ENCODE measurements at regions not wholly inside any gene's neighbourhood (a gene's known extent, or its start where the extent isn't known, plus 50 kb on each side); places are given as distances from the start of the nearest gene placed in this dataset.

GRCh38 chr10:104505521-104506042, 135.5 kb upstream of the SORCS3 start:
- no peak for DNase-seq

DNA sequence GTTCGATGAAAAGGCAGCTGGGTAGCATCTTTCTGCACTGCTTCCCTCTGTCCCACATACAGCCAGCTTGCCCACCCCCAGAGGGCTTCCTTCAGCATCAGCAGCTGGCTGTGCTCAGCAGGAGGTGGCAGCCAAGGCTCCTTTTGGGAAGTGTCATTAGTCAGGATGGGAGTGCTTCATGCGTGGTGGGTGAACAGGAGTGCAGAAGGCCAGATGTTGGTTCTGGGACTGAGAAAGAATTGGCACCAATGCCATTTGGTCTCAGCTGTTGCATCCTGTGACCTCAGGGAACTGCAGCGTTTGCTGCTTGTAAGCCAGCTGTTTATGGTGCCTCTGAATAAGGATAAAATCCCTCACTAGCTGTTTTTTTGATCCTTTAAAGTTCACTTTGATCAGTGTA, 131.1 kb upstream of the SORCS3 start:
- no peak for DNase-seq

GRCh38 chr10:104510644-104511043, 130.4 kb upstream of the SORCS3 start:
- no peak for DNase-seq

DNA sequence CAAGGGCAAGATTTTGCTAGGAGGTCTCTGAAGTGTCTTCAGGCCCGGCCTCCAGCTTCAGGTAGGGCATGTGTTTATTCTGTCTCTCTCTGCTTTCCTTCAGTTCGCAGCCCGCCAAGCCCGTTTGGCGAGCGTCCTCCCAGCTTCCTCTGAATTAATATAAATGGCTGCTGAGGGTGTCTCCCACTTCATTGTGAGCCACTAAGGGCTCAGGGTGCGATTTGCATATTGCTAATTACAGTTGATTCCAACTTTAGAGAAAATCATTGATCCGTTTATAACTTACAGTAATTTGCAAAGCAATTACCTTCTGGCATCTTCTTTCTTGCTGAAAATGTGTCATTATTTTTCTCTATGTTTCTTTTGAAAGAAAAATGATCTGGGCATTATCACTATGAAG, 128.3 kb upstream of the SORCS3 start:
- DNase-seq = no peak

DNA sequence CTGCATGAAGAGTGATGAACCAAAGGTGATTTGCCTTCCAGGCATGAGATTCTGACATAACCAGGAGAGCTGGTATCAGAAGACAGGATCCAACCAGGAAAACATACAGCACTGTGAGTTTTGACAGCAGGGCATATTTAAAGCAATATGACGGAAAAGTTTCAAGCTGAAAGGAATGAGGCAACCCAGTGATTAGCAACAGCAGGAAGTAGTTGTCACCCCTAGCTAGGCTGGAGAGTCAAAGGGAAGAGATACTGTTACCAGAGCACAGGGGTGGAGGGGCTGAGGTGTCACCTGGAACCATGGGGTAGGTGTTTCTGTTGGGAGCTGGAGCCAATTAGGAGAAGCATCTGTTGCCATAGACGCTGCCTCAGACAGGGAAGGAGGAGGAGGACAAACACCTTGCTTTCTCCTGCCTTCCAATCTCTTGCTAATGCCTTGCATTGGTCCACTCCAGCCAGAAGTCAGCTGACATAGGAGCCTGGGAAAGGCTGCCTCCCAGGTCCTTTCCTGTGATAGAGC, 125.4 kb upstream of the SORCS3 start:
- no peak for DNase-seq

DNA sequence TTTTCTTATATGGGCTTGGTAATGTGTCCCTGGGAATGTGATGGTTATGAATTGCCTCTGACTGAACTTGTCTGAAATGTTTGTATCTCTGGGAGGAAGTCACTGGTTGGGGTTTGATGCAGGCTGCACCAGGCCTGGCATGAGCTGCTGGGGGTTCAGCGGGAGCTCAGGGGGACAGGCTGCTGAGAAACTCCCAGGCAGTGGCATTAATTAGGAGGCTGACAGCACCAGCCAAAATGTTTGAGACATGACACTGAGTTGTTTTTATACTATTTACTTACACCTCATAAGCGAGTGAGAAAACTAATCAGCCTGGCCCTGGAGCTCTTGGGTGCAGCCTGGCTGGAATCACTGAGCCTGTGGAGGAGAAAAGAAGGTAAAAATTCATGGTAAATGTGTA, 124.1 kb upstream of the SORCS3 start:
- no peak for DNase-seq

DNA sequence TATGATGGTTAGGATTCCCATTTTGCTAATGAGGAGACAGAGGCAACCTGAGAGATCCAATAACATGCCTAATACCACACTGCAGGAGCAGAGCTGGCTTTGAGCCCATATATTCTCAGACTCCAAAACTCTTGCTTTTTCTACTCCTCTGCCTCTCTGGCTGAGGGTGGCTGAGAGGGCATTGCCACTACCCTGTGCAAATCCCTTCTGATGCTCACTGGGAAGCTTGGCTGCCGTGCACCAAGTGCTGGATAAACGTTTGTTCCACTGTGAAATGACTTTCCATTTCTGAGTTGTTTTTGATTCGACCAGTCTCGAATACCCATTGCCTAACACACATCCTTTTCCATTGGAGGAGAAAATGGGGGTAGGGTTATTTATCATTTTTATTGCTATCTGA, 123.1 kb upstream of the SORCS3 start:
- no peak for DNase-seq

DNA sequence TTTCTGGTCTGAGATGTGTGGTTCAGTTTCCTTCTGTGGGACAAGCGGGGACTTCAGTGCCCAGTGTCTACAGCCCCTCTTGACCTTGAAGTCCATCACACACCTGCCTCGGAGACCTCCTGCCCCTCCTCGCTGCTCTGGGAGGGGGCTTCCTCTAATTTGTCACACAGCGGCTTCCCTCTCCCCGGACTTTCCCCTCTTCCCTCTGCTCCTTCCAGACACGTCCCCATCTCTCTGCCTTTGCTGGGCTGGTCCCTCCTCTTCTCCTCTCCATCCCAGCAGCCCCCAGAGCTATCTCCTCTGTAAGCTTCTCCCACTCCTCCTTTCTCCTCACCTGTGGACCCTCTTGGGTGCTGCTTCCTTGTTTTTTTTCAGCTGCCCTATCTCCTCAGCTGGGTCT, 122.2 kb upstream of the SORCS3 start:
- DNase-seq = no peak

- no peak for DNase-seq
These were observed 120.4 kb upstream of the SORCS3 start for GRCh38 chr10:104520653-104521052.

DNA sequence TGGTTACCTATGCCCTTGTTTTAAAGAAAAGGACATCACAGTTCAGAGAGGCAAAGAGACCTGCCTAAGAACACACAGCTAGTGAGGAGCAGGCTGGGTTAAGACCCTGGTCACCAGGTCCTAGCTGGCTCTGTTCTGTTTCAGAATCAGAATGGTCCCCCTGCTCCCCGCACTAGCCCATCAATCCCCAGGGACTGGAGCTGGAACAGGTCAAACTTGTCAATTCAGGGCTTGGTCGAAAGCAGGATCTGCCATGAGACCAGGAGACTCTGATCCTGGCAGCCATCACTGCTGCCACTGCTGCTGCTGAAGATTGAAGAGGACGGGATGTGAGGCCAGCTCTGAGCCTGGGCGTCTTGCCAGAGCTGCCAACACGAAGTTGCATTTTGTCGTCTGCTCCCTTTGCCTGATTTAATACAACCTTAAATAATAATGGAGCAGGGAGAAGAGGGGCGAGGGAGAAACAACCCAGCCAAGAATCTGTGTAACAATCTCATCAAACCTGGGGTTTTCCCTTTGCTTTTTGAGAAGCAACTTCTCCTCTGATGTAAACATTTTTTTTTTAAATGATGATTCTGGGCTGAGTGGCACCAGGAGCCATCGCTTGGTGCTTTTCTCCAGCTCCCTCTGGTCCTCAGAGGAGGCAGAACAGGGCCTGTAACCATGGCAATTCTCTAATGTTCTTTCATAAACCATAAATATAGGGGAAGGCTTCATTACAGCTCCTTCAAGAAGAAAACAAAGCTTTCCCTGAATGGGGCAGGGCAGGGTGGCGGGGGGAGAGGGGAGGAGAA, 119.0 kb upstream of the SORCS3 start:
- DNase-seq = no peak

DNA sequence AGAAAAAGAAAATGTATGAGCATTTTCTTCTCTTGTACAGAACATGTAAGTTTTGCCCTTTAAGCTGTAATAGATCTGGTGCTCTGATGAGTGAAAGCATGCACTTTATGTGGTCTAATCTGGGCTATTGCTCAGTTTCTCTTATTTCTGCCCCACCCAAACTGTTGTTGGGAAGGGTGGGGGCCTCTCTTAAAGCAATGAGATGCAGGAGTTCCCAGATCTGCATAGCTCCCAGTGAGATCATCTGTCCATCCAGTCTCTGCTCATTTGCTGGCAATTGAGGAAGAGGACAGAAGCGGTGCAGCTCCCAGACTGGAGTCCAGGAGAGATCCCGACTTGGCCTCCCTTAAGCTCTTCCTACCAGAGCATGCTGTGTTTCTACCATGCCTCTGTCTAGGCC, 114.9 kb upstream of the SORCS3 start:
- no peak for DNase-seq

- no peak for DNase-seq
These were observed 114.1 kb upstream of the SORCS3 start for GRCh38 chr10:104527013-104527412.

DNA sequence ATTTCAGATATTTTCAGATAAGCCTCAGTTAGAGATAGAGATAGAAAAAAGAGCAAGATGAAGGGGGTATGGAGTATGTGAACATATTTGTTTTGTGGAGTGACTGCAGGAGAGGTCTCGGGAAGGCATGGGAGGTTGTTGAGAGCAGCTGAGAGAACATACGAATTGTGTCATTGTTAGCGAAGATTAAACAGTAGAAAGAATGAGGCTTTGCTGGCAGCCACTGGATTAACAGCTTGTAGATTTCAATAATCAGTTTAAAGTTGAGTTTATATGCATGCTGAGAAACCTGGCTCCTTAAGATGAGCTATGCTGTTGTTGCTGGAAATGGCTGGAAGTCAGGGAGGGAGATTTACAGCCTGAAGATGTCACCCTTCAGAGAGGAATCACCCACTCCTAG, 100.9 kb upstream of the SORCS3 start:
- no peak for DNase-seq

DNA sequence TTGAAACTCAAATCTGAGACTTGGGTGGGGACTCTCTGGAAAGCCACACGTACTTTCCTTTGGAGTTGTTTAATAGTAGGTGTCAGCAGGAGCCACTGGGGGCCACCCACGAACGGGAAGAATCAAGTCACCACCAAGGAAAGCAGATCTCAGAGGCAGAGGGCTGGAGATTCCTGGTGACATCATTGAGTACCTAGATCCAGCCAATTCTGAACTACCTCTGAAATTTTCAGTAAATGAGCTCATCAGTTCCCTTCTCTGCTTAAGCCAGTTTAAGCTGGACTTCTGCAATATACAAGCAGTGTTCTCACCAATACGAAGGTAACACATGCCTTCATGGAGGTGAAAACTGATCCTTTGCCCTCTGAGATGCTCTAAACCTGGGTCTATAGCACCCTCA, 99.3 kb upstream of the SORCS3 start:
- no peak for DNase-seq

DNA sequence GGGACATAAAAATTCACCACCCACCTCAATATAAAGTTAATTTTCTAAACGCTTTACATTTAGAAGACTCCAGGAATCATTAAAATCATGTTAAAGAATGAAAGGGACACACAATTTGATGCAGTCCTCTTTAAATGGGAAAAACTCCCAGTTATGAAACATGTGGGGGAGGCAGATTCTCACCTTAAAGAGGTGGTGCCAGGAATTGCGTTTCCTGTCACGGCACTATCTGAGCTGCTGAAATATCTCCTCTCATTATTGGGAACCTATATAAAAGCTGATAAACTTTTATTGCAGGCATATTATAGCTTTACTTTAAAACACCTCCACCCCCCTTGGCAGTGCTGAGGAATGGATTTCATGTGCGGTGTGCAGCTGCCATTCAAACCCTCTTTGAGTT, 94.8 kb upstream of the SORCS3 start:
- DNase-seq = no peak

DNA sequence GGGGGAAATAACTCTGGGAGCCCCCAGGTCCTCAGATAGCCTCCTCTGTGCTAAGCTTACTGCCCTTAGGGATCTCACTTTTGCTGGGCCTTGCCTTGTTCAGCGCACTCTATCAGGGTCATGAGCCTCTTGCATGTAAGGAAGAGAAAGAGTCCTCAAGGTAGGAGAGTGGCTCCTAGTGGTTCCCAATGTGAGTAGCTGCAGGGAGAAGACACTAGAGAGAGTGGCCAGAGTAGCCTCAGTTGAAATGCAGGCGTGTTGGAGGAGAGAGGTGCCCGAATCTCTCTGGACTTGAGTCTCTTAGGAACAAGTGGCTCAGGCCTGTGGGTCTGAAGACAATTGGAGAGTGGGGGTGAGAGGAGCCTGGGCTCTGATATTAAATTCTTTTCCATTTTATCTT, 94.3 kb upstream of the SORCS3 start:
- DNase-seq = no peak

- DNase-seq = peak; percentile 4
These were observed 93.0 kb upstream of the SORCS3 start for GRCh38 chr10:104548090-104548489.

- DNase-seq = no peak
These were observed 84.3 kb upstream of the SORCS3 start for GRCh38 chr10:104556831-104557230.

DNA sequence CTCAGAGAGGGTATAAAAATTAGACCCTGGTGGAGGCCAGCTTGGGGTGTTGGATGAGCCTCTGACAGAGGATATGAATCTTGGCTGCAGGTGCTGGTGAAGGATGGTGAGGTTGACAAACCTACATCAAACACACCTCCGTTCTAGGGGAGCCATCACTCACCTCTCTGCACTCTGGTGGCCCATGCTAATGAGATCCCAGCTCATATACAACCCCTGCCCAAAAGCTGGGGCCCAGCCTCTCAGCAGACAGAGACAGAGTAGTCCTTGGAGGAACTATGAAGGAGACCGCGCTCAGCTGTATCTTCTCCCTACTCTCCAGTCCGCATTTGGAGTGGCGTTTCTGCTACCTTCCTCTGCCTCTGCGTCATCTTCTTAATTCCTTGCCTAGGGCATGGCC, 83.1 kb upstream of the SORCS3 start:
- DNase-seq = no peak

GRCh38 chr10:104559935-104560334, 81.2 kb upstream of the SORCS3 start:
- DNase-seq = no peak

- DNase-seq = no peak
These were observed 78.0 kb upstream of the SORCS3 start for GRCh38 chr10:104563051-104563450.

DNA sequence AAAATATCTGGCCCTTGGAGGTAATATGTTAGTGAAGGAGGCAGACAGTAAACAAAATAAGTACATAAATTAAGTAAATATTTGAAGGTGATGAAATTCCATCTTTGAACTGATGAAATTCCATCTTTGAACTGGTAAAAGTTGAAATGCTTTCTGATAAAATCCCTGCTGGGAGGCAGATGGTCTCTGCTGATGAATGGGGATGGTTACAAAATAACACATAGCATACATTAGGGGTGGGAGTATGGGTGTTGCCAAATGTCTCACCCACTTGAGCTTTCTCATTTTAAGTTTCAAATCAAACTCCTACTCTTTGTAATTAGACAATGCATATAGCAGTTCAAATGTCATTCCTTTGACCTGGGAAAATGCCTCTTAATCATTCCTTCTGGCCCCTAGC, 77.5 kb upstream of the SORCS3 start:
- DNase-seq = no peak

- no peak for DNase-seq
These were observed 66.7 kb upstream of the SORCS3 start for GRCh38 chr10:104574427-104574826.

- no peak for DNase-seq
These were observed 66.3 kb upstream of the SORCS3 start for GRCh38 chr10:104574838-104575237.

DNA sequence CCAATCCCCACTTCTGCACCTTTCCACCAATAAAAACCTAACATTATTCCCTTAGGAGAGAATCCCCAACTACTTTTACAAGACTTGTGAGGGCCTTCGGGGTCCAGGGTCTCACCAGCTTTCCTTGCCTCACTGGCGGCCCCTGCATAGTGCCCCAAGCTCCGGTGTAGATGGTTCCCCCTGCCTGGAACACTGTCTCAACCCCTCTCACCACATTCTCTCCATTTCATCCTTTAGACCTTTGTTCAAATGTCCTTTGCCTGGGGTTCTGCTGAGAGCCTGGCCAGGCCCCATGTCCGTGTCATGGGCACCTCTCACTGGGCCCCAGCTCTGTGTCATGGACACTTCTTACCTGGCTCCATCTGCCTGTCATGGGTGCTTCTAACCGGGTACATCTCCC, 64.5 kb upstream of the SORCS3 start:
- DNase-seq = no peak
